HFF-Myc (cell line): ENCODE measurements at regions not wholly inside any gene's neighbourhood (a gene's known extent, or its start where the extent isn't known, plus 50 kb on each side); places are given as distances from the start of the nearest gene placed in this dataset.

Experiments
- DNase-seq: peaks from one replicate; pipeline ENCODE4 v3.0.0-alpha.2; 2011; ENCODE audit warnings: low read depth; ENCODE audit errors: extremely low read depth
- H3K4me3 ChIP-seq: replicated peaks from 2 replicates; pipeline ENCODE4 v1.5.1; 2011; ENCODE audit warnings: low read depth, mild to moderate bottlenecking, control low read depth, low read length
- CTCF ChIP-seq: IDR thresholded peaks from 2 replicates; pipeline ENCODE4 v1.5.1; 2012; ENCODE audit warnings: mild to moderate bottlenecking, low read depth, low read length, control low read depth; ENCODE audit errors: missing control alignments

- DNase-seq: no peak
Measured at GRCh38 chr13:40136896-40137295, 481.4 kb downstream of the COG6 start.

GRCh38 chr13:40137400-40137799 lies 481.9 kb downstream of the COG6 start:
- no peak for DNase-seq
- H3K4me3 ChIP-seq: no peak overlapping the region
- TF ChIP-seq CTCF: no peak

More at GRCh38 chr13:40136896-40137295, 481.4 kb downstream of the COG6 start:
- no peak for TF ChIP-seq CTCF
- no peak overlapping the region for H3K4me3 ChIP-seq

GRCh38 chr13:40139896-40140520 lies 484.5 kb downstream of the COG6 start:
- TF ChIP-seq CTCF: no peak
- no peak for DNase-seq
- no peak overlapping the region for H3K4me3 ChIP-seq

GRCh38 chr13:40141859-40142555 lies 486.5 kb downstream of the COG6 start:
- DNase-seq: no peak
- no peak overlapping the region for H3K4me3 ChIP-seq
- TF ChIP-seq CTCF: no peak

- DNase-seq: no peak
- no peak for TF ChIP-seq CTCF
- H3K4me3 ChIP-seq: no peak overlapping the region
Measured at GRCh38 chr13:40143106-40143505, 487.6 kb downstream of the COG6 start.

GRCh38 chr13:40143559-40143958 lies 488.1 kb downstream of the COG6 start:
- no peak overlapping the region for H3K4me3 ChIP-seq
- TF ChIP-seq CTCF: no peak
- no peak for DNase-seq
